ENCODE measurements at regions not wholly inside any gene's neighbourhood (a gene's known extent, or its start where the extent isn't known, plus 50 kb on each side); places are given as distances from the start of the nearest gene placed in this dataset.

GRCh38 chr5:41574391-41574790 lies 64.0 kb upstream of the PLCXD3 start:
- intact Hi-C loops (cut with DNase I): no loop called here

More at GRCh38 chr5:41574391-41574790, 64.0 kb upstream of the PLCXD3 start:
- DNase-seq (ENCODE audit: low spot score): no peak

All from posterior vena cava (tissue), 2 donors.